Fibroblast of peridontal ligament (primary cell): ENCODE measurements at regions not wholly inside any gene's neighbourhood (a gene's known extent, or its start where the extent isn't known, plus 50 kb on each side); places are given as distances from the start of the nearest gene placed in this dataset.
"Not testable (repeated sequence)": the region's sequence is repeated elsewhere in the genome, so short reads cannot be mapped to it uniquely, and the experiment has no call there.

Source experiments
- DNase-seq: peaks from one replicate; pipeline ENCODE4 v3.0.0-alpha.2; 2010; ENCODE audit errors: extremely low read depth

- no peak for DNase-seq
These were observed 340.0 kb upstream of the NFIA start for GRCh38 chr1:60742339-60742738.

GRCh38 chr1:60740154-60740553, 342.2 kb upstream of the NFIA start:
- no peak for DNase-seq

- no peak for DNase-seq
These were observed 342.6 kb upstream of the NFIA start for GRCh38 chr1:60739729-60740128.

GRCh38 chr1:60732977-60733401, 349.4 kb upstream of the NFIA start:
- no peak for DNase-seq

- DNase-seq: no peak
These were observed 351.0 kb upstream of the NFIA start for GRCh38 chr1:60731321-60731720.

GRCh38 chr1:60727552-60727951, 354.8 kb upstream of the NFIA start:
- no peak for DNase-seq

GRCh38 chr1:60716472-60716871, 365.9 kb upstream of the NFIA start:
- DNase-seq: no peak

GRCh38 chr1:60715970-60716369, 366.4 kb upstream of the NFIA start:
- no peak for DNase-seq

GRCh38 chr1:60709426-60709825, 372.9 kb upstream of the NFIA start:
- no peak for DNase-seq

- DNase-seq: no peak
These were observed 377.3 kb upstream of the NFIA start for GRCh38 chr1:60705026-60705425.

GRCh38 chr1:60703155-60703554, 379.2 kb upstream of the NFIA start:
- DNase-seq: no peak

GRCh38 chr1:60699325-60699724, 383.0 kb upstream of the NFIA start:
- peak; percentile 1 for DNase-seq

GRCh38 chr1:60697204-60697994, 385.0 kb upstream of the NFIA start:
- no peak for DNase-seq

- DNase-seq: no peak
These were observed 385.8 kb upstream of the NFIA start for GRCh38 chr1:60696512-60696911.

GRCh38 chr1:60695716-60696171, 386.6 kb upstream of the NFIA start:
- no peak for DNase-seq

GRCh38 chr1:60694980-60695379, 387.4 kb upstream of the NFIA start:
- no peak for DNase-seq

GRCh38 chr1:60692031-60692430, 390.3 kb upstream of the NFIA start:
- no peak for DNase-seq

GRCh38 chr1:60688221-60688620, 394.1 kb upstream of the NFIA start:
- DNase-seq: not testable (repeated sequence)

- DNase-seq: no peak
These were observed 401.1 kb upstream of the NFIA start for GRCh38 chr1:60681095-60681860.

- no peak for DNase-seq
These were observed 402.6 kb upstream of the NFIA start for GRCh38 chr1:60679524-60680375.

- no peak for DNase-seq
These were observed 403.6 kb upstream of the NFIA start for GRCh38 chr1:60678802-60679201.

- no peak for DNase-seq
These were observed 404.0 kb upstream of the NFIA start for GRCh38 chr1:60678391-60678790.
